Posterior cingulate gyrus (tissue), 11 donors: ENCODE measurements at regions not wholly inside any gene's neighbourhood (a gene's known extent, or its start where the extent isn't known, plus 50 kb on each side); places are given as distances from the start of the nearest gene placed in this dataset.

Experiments
- DNase-seq, 10 donors: peaks; one replicate each; pipeline versions ENCODE4 v3.0.0 to v3.0.0-alpha.2; 2020 to 2021; ENCODE audit warnings: mixed read lengths in 3 of 10
- intact Hi-C: fragments of 100-400 bp; cut with DNase I; formaldehyde crosslinking; loops from one replicate; pipeline ENCODE4 v1.15.1; 2023

DNA sequence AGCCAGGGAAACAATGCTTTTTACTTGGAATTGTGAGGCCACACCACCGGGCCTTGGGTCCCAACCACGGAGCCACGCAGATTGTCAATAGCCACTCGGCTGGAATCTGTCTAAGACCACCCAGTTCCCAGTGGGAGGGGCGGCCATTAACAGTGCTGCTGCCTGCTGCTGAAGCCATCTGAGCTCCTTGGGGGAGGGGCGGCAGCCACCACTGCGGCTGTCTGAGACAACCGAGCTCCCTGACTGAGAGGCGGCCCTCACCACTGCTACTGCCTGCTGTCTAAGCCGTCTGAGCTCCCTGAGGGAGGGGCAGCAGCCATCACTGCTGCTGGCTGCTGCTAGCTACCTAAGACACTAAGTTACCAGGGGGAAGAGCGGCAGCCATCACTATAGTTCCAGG lies 64.3 kb downstream of the DMRTA2 start:
- intact Hi-C loops, result no loop called here
- DNase-seq, result no peak

DNA sequence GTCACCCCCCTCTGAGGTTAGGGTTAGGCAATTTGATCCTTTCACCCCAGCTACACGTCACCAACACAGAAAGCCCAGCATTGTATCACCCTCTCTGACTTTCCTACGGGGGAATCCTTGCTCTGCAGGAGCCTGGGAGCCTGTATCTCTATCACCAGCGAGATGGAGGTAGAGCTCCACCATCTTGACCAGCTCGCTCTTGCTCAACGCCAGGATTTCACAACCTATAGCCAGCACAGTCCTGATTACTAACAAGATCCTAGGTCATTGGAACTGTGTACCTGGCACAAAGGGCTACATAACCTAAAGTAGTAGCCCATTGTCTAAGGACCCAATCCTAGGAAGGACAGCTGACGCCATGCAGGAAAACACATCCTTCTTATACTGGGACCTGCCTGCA lies 66.1 kb downstream of the DMRTA2 start:
- intact Hi-C loops, result no loop called here
- DNase-seq, result no peak

DNA sequence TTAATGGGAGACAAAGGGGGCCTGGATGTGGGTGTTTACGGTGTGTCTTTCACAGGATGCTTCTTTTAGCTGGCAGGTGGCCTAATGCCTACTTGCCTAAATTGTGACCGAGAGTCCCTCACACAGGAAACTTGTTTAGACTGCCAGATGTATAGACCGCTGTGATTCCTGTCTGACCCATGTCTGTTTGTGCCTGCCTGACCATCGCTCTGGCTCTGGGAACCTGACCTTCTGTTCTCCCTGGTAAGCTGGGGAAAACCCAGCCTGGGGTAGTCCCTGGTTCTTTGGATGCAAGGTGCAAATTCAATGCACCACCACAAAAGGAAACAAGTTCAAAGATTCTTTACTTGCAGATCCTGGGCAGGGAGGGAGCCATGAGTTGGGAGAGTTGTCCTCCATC lies 68.4 kb downstream of the DMRTA2 start:
- intact Hi-C loops, result no loop called here
- DNase-seq, result no peak

DNA sequence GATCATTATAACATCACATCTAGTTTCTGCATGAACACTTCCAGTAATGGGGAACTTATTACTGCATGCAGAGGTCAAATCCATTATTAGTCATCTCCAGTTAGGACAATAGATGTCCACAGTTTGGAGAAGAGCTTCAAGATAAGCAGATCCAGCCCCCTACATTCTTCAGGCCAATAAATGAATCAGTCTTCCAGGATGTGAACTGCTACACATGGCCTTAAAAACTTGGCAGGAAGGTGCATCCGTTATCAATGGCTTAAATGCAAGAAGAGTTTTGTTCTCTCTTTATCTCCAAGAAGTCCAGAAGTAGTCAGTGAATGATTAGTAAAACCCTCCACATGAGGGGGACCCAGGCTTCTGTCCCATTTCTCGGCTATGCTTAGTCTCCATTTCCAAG lies 70.8 kb downstream of the DMRTA2 start:
- intact Hi-C loops, result no loop called here

DNA sequence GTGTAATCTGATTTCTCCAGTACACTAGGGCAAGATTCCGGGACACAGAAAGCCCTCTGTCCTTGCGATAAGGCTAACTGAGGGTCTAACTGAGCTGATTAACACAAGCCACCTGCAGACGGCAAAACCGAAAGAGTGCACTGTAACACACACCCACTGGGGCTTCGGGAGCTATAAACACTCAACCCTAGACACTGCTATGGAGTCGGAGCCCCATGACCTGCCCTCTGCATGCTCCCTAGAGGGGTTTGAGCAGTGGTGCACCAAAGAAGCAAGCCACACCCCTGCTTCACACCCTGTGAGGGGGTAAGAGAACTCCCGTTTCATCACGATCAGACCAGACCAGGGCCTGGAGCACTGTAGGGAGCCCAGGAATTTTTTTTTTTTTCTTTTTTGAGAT lies 72.4 kb downstream of the DMRTA2 start:
- DNase-seq, result no peak
- intact Hi-C loops, result no loop called here

More for the DNA sequence above, 70.8 kb downstream of the DMRTA2 start:
- DNase-seq, result no peak

DNA sequence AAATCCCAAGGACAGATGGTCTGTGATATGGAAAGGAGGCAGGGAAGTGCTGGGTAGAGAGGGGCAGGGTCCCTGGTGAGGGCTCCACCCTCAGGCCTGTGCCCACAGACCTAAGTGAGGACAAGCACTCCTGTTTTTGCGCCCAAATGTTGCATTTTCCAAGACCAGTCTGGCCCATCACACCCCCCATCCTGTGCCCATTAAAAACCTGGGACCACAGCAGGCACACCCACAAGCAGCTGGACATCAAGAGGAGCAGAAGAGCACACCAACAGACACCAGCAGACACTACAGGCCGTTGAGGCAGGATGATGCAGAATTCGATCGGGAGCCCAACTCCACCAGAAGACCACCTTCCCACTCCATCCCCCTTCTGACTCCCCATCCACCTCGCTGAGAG lies 72.8 kb downstream of the DMRTA2 start:
- intact Hi-C loops, result no loop called here

DNA sequence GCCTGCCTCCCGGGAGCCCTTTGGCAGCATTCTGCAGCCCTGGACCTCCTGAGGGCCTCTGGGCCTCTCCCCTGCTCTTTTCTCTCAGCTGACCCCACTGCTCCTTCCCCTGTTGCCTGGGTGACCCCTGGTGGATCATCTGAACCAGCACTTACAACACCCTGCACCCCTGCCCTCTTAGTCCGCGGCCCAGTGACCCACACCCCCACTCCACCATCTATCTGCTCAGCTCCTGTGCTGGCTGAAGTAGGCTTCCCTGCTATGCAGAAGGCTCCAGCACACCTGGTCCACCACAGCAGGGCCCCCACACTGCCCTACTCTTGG lies 74.0 kb downstream of the DMRTA2 start:
- DNase-seq, result no peak
- intact Hi-C loops, result no loop called here

More for the DNA sequence above, 72.8 kb downstream of the DMRTA2 start:
- no peak for DNase-seq

DNA sequence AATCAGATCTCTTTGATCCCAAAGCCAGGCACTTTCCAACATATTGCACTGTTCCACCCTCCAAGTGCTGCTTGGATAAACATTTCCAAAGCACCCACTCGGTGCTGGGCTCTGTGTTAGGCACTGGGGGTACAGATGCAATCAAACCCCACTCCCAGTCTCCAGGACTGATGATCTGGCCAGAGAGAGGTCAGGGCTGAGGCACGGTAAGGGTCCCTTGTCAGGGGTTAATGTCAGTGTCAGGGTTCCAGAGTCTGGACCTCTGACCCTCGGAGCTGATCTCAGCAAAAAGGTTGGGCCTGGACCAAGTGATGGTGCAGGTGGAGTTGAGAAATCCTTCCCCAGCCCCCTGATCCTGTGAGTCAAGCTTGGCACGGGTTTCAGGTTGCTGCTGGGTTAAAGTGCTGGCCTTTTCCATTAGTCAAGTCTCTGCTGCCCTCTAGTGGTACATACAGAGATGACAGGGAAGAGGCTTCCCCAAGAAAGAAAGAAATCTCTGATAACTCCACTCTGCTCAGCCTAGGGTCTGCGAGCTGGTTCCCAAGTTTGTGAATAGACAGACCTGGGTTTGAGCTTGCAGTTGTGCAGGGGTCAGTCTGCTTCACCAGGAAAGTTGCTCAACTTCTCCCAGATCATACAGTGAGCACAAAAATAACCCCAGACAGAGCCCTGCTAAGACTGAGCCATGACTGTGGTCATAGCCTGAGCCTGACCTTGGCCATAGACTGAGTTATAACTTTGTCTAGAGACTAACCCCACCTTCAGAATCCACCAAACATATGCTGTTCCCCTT lies 74.6 kb downstream of the DMRTA2 start:
- peak in 5 of 10 donors; percentile 21 to 57 (median 41) for DNase-seq
- intact Hi-C loops, result no loop called here

DNA sequence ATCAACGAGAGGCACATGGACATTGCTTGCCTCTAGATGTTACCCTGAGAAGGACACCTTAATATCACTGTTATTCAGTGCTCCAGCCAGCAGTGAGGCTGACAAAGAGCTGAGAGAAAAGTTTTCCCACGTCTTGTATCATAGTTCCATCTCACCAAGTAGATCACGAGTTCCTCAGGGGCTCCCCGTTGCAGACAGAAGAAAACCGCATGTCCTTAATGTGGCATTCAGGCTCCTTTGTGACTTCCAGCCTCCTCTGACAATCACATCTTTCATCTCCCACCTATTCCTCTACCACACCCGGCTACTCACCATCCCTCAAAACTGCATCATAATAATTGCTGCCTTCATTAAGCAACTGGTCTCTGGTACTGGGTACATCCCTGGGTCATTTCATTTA lies 75.3 kb downstream of the DMRTA2 start:
- intact Hi-C loops, result no loop called here
- DNase-seq, result no peak

DNA sequence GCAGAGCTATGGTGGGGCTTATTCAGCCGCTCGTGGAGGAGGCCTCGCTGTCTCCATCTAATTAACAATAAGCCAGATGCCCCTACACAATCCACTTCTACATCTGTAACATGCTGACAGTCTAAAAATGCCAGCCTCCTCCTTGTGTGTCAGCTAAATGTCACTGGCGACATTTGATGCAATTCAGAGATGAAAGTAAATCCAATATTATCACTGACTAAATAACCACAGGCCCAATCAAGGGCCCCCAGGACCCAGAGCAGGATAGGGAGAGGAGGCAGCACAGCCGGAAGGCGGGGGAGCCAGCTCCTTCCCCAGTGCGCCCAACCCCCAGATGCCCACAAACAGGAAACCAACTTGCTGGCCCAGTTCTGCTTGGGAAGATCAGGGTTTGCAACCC lies 76.6 kb downstream of the DMRTA2 start:
- no peak for DNase-seq
- intact Hi-C loops, result no loop called here

DNA sequence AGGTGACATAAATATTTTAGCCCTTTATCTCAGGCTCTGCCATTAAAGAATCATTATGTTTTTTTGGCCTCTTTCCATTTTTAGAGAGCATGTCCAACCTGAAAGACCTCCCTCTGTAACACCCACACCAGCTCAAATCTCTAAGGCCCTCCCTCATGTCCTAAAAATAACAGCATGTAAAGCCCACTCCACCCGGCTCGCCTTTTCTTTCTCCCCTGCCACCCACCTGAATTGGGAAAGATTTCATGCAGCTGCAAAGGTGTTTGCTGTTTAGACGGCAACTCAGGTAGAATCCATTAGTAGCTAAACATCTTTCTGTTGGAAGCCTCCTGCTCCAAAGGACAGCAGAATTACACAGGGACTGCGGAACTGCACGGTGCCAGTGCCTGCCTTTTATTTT lies 79.9 kb downstream of the DMRTA2 start:
- DNase-seq, result no peak
- intact Hi-C loops, result no loop called here

DNA sequence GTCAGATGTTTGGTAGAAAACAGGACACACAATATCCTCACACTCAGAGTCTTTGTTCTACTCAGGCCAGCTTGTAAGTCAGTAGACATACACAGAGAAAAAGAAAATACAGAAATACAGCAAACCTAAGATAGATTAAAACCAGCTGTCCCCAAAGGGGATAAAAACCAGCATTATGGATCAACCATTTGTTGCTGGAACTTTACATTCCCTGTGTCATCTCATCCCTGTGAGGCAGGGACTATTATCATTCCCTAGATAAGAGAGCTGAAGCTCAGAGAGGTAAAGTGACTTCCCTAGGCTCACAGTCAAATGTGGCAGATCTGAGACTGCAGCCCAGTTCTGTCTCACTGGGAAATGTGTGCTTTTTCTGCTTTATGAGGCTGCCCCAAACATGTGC lies 80.7 kb downstream of the DMRTA2 start:
- intact Hi-C loops, result no loop called here
- no peak for DNase-seq

DNA sequence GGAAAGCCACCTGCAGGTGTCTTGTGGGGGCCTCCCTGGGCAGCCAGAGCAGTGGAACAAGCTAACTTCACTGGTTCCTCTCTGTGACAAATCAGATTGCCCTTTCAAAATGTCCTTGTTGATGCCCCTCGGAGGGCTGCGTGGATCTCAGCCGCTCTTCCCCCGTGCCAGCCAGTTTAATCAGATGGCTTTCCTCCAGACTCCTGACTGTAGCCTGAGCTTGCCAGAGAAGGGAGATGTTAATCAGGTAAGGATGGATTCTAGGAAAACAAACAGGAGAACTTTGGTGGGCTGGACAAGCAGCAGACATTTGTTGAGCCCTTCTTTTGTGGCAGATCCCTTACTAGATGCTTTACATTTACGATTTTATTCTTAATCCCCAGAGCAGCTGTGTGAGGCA lies 88.2 kb downstream of the DMRTA2 start:
- DNase-seq, result no peak
- intact Hi-C loops, result no loop called here

DNA sequence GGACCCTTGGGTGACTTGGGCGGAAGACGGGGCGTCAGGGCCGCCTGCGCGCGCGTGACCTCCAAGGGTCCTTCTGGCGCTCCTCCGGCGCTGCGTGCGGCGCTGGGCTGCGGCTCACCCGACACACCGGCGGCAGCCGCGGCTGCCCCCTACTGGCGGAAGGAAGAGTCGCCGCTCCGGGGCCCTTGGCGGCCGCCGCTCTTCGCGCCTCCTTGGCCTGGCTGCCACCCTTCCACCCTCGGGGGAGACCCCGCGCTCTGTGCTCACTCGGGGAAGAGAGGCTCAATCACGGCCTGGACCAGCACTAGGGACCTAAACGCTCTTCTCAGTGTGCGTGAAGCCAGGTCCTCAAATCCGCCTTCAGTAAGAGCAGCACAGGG lies 89.7 kb downstream of the DMRTA2 start:
- intact Hi-C loops, result loop anchor here (5.0 kb wide), 1 partner anchor 1416 kb away; no protein-coding TSS in a partner anchor
- DNase-seq, result peak in 7 of 10 donors; percentile 31 to 87 (median 44)

DNA sequence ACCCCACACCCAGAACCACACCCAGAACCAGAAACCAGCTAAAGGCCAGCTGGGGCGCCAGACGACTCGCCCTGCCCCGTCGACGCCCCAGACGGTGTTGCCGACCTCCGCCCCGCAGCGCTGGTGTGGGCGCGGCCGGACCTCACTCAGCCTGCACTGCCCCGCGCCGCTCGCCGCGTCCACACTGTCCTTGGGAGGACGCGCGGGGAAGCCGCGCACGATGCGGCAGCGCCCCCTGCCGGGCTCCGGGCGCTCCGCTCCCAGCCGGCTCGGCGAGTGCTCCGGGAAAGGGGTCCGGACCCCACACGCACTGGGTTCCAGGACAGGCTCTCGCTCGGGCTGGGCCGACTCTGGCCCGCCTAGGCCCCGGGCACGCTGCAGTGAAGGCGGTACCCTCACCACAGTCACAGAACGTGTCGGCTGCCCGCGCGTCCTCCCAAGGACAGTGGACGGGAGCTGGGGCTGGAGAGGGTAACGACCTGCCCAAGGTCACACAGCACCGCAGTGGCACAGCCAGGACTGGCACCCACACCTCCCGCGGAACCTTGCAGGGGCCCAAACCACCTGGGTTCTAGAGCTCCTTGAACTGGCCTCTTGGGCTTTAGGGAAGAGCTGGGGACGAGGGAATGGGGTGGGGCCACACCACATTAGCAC lies 90.2 kb downstream of the DMRTA2 start:
- intact Hi-C loops, result loop anchor here (5.0 kb wide), 1 partner anchor 1416 kb away; no protein-coding TSS in a partner anchor
- peak; percentile 29 to 95 (median 61) for DNase-seq

DNA sequence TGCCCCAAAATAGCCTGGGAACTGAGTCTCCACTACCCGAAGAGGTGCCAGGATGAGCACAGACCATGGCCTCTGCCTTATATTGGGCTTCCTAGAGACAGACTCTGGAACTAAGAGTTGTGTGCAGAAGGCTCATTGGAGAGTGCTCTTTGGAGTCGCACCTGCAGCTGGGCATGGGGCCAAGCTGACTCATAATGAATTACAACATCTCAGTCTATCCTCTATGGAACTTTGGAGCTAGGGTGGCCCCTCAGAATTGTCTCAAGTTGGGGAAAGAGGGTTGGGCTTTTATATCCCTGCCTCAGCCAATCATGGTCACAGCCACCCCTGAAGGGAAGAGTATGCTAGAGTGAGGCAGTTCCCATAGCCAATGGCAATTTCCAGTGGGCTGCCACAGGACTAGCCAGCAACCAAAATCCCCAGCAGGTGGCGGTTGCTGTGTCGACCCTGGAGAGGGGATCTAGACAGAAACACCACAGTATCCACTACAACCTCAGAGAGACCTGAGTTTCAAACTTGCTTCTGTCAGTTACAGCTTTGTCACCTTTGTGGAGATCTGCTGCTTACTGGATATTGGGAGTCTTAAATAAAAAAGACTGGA lies 93.8 kb downstream of the DMRTA2 start:
- DNase-seq, result no peak
- intact Hi-C loops, result no loop called here

DNA sequence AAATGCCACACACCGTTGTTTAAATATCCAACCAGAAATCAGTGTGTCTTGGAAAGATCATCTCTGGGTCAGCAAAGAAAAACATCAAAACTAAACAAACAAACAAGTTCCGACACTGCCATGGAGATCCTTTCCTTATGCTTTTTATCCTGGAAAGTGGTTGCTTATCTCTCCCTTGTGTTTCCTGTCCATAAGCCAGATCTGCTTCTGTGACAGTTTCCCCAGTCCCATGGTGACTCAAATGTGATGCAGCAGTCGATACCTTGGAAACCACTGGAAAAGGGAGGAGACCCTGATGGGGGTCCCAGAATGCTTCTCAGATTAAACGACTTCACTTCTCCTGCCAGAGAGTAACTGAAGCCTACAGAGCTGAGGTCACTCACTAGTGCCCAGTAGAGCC lies 94.7 kb downstream of the DMRTA2 start:
- DNase-seq, result no peak
- intact Hi-C loops, result no loop called here

DNA sequence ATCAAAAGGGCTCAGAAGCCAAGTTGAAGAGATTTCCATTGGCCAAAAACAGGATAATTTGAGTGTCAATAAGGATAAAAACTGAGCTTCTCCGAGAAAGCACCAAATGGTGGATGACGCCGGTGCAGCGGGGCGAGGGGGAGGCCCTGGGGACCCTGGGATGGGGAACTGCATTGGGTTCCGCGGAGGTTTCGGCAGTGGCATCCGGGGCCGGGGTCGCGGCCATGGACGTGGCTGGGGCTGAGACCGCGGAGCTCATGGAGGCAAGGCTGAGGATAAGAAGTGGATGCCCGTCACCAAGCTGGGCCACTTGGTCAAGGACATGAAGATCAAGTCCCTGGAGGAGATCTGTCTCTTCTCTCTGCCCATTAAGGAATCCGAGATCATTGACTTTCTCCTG lies 97.2 kb downstream of the DMRTA2 start:
- no peak for DNase-seq
- intact Hi-C loops, result no loop called here

DNA sequence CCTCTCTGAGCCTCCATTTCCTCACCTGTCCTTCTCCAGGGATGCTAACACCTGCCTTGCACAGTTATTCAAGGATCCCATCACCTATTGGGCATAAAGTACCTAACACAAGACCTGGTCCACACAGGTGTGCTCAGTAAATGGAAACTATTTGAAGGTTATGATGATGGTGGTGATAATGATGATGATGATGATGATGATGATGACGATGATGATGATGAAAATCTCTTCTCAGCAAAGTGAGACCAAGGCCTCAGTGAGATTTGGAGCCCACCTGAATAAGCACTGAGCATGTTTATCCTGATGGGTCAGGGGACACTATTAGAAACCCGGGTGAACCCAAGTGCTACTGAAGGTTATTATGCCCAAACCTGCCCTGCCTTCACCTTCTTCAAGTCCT lies 100.7 kb downstream of the DMRTA2 start:
- intact Hi-C loops, result no loop called here
- no peak for DNase-seq

DNA sequence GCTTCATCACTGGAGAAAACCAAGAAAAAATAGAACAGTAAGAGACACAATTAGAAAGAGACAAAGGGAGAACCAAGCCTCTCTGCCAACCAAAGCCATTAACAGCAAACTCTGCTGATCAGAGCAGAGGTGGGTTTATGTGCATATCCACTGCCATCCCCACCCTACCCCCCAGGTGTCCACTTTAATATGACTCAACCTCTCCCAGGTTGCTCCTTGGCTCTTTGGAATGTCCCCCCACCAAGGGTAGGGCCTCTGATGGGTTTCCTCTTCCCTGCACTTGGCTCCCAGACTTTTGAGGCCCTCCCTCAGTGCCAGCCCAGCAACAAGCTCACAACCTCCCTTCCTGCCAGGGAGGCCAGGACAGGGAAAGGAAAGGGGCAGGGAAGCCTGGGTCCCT lies 104.8 kb downstream of the DMRTA2 start:
- intact Hi-C loops, result no loop called here
- no peak for DNase-seq

DNA sequence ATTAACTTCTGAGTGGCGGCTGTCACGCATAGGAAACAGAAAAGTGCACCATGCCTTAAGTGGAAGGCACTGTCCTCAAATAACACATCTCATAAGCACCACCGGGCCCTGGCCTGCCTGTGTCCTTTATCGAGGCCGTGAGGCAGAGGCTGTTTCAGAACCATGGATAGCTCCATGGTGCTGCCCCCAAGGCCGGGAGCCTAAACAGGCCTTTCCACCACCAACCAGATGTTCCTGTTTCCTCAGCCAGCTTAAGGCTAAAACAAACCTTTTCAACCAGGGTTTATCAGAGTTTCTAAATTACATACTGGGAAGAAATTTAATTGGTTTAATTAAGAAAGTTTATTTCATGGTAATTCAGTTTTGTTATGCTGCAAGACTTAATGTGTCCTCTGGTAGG lies 114.4 kb downstream of the DMRTA2 start:
- DNase-seq, result peak in 2 of 10 donors; percentile 31 to 78
- intact Hi-C loops, result no loop called here

DNA sequence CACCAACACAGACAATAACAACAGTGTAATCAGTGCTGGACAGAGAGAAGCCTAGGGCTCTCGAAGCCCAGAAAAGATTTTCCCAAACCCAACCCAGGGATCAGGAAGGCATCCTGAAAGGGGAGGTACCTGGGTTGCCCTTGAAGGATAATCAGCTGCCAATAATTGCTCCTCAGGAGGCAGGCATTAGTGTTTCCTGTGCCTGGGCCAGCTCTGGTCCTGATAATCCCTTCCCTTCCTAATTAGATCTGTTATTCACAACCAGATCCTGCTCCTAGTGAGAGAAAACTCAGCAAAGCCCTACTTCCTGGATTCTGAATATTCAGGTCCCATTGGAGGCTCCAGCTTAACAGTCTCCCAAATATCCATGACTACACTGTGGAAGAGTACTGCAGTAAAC lies 117.4 kb downstream of the DMRTA2 start:
- no peak for DNase-seq
- intact Hi-C loops, result no loop called here
